Endothelial cell of umbilical vein (primary cell): ENCODE measurements at regions not wholly inside any gene's neighbourhood (a gene's known extent, or its start where the extent isn't known, plus 50 kb on each side); places are given as distances from the start of the nearest gene placed in this dataset.

Source experiments
- EZH2 ChIP-seq: IDR thresholded peaks from 2 replicates; pipeline ENCODE4 v1.6.1; 2012; ENCODE audit warnings: borderline replicate concordance, low read depth, mild to moderate bottlenecking, moderate library complexity, low read length, inconsistent platforms; ENCODE audit not compliant: severe bottlenecking
- FOS ChIP-seq: IDR thresholded peaks from 2 replicates; pipeline ENCODE4 v1.6.1; 2011; ENCODE audit warnings: mild to moderate bottlenecking, low read length, moderate library complexity, borderline replicate concordance; ENCODE audit not compliant: insufficient read depth
- JUN ChIP-seq: IDR thresholded peaks from 2 replicates; pipeline ENCODE4 v1.6.1; 2011; ENCODE audit warnings: borderline replicate concordance, low read depth; ENCODE audit not compliant: insufficient read length, insufficient read depth
- POLR2A ChIP-seq: IDR thresholded peaks from 2 replicates; pipeline ENCODE4 v1.6.1; 2012; ENCODE audit warnings: low read depth, mild to moderate bottlenecking, control low read depth, low read length
- POLR2AphosphoS5 ChIP-seq: IDR thresholded peaks from 2 replicates; pipeline ENCODE4 v1.6.1; 2012; ENCODE audit warnings: low read depth, mild to moderate bottlenecking, control low read depth, low read length, moderate library complexity; ENCODE audit not compliant: insufficient read depth
- TF ChIP-seq, protein P1 (sequence below), 2 donors: IDR thresholded peaks; 1 replicate in 1 of 2; 2 replicates in 1 of 2; pipeline ENCODE4 v1.5.1; 2011; ENCODE audit warnings: low read length in 2 of 2, mild to moderate bottlenecking in 2 of 2, moderate library complexity in 2 of 2, control low read depth in 1 of 2, inconsistent platforms in 1 of 2, low read depth in 1 of 2; ENCODE audit not compliant: insufficient read depth in 1 of 2; ENCODE audit errors: extremely low read depth in 1 of 2

DNA sequence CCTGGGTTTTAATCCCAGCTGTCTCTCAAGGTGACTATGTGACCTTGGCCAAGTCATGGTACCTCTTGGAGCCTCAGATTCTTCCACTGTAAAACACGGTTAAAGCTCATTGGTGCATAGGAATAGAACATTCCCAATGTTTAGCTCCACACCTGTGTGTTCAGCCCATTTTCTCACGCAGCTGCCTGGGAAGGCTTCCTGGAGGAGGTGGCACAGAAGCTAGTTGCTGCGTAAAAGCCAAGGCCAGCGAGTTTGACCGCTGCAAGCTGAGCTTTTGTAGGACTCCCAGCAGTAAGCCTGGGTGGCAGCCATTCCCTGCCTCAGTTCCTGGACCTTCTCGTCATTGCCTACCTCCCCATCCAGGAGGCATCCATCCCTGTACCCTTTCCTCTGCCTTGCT, 326.6 kb downstream of the RPS24 start:
- TF ChIP-seq, protein P1, sequence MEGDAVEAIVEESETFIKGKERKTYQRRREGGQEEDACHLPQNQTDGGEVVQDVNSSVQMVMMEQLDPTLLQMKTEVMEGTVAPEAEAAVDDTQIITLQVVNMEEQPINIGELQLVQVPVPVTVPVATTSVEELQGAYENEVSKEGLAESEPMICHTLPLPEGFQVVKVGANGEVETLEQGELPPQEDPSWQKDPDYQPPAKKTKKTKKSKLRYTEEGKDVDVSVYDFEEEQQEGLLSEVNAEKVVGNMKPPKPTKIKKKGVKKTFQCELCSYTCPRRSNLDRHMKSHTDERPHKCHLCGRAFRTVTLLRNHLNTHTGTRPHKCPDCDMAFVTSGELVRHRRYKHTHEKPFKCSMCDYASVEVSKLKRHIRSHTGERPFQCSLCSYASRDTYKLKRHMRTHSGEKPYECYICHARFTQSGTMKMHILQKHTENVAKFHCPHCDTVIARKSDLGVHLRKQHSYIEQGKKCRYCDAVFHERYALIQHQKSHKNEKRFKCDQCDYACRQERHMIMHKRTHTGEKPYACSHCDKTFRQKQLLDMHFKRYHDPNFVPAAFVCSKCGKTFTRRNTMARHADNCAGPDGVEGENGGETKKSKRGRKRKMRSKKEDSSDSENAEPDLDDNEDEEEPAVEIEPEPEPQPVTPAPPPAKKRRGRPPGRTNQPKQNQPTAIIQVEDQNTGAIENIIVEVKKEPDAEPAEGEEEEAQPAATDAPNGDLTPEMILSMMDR (IDR thresholded peaks at IDR 0.05; ENCODE audit: extremely low read depth in 1 of 2, insufficient read depth in 1 of 2, low read depth in 1 of 2, low read length in 2 of 2): no peak
- TF ChIP-seq POLR2AphosphoS5 (no peak), POLR2A (no peak), FOS (no peak), JUN (no peak), EZH2 (no peak)
